HUES64 (cell line): ENCODE measurements at regions not wholly inside any gene's neighbourhood (a gene's known extent, or its start where the extent isn't known, plus 50 kb on each side); places are given as distances from the start of the nearest gene placed in this dataset.
"Not testable (repeated sequence)": the region's sequence is repeated elsewhere in the genome, so short reads cannot be mapped to it uniquely, and the experiment has no call there.

Source experiments
- H3K27ac ChIP-seq: 2 replicates; pipeline ENCODE4 v1.7.0; 2013; ENCODE audit warnings: low read depth, low read length, inconsistent platforms
- H3K27me3 ChIP-seq: 2 replicates; pipeline ENCODE4 v1.6.1; 2013; ENCODE audit warnings: mild to moderate bottlenecking, low read length; ENCODE audit not compliant: insufficient read depth
- H3K36me3 ChIP-seq: 2 replicates; pipeline ENCODE4 v1.6.1; 2013; ENCODE audit warnings: mild to moderate bottlenecking, low read length; ENCODE audit not compliant: insufficient read depth
- H3K4me1 ChIP-seq: 2 replicates; pipeline ENCODE4 v1.6.1; 2013; ENCODE audit warnings: mild to moderate bottlenecking, low read length, moderate library complexity; ENCODE audit not compliant: insufficient read depth
- H3K4me3 ChIP-seq: 2 replicates; pipeline ENCODE4 v1.5.1; 2013; ENCODE audit warnings: mild to moderate bottlenecking, low read length, moderate library complexity
- H3K9ac ChIP-seq: 2 replicates; pipeline ENCODE4 v1.6.1; 2013; ENCODE audit warnings: mild to moderate bottlenecking, low read depth, low read length
- H3K9me3 ChIP-seq: 2 replicates; pipeline ENCODE4 v1.6.1; 2013; ENCODE audit warnings: low read depth, low read length; ENCODE audit not compliant: insufficient read depth
- WGBS: fragments of 150-250, 120-280 bp; methylation state at CpG from one replicate; pipeline ENCODE4 v1.1.7; 2013; ENCODE audit warnings: missing lambda C conversion rate; 5-methylcytosine and 5-hydroxymethylcytosine counted together

DNA sequence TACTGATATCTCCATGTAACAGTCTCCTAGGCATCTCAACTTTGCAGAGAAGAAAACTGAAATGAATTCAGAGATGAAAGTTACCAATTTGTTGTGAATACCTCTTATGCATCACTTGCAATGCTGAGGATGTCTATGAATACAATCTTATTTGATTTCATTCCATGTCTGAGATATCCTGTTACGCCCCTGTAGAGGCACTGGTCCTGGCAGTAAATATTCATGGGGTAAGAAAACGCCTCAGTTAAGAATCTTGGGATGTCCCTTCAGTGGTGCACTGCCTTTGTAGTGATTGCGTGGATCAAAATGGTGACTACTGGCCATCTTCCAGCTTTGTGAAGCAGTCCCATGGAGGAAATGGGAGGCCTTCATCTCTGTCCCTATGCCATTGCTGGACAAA, 229.1 kb upstream of the C9orf72 start:
- 92% methylated on average over 3 of the region's 3 CpGs for WGBS
- no peaks in the 10 kb centered on the region for H3K9me3 ChIP-seq

DNA sequence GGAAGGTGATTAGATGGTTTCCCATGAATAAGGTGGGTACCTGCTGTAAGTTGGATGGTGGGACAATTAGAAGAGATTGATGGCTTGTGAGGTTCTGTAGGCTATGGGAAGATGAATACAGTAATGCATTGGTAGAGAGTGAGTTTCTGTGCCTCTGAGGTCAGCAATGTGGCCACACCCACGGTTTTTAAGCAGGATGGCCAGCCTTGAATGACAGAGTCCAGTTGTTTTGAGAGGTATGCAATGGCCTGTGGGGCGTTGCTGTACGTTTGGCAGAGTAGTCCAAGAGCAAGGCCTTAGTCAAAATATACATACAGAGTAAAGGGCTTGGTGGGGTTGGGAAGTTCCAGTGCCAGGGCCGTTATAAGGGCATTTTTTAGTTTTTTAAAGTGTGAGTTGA, 235.6 kb upstream of the C9orf72 start:
- Histone ChIP-seq H3K36me3 (no peaks in the 10 kb centered on the region), H3K27ac (no peak overlapping the region), H3K4me3 (no peak overlapping the region), H3K9me3 (no peaks in the 10 kb centered on the region), H3K27me3 (no peaks in the 10 kb centered on the region), H3K4me1 (no peaks in the 10 kb centered on the region), H3K9ac (no peak overlapping the region)
- WGBS: 85% methylated on average over 4 of the region's 4 CpGs

More for the DNA sequence above, 229.1 kb upstream of the C9orf72 start:
- no peak overlapping the region for H3K4me3 ChIP-seq
- H3K4me1 ChIP-seq: no peaks in the 10 kb centered on the region
- no peaks in the 10 kb centered on the region for H3K27me3 ChIP-seq
- no peak overlapping the region for H3K27ac ChIP-seq
- H3K36me3 ChIP-seq: no peaks in the 10 kb centered on the region
- H3K9ac ChIP-seq: no peak overlapping the region

DNA sequence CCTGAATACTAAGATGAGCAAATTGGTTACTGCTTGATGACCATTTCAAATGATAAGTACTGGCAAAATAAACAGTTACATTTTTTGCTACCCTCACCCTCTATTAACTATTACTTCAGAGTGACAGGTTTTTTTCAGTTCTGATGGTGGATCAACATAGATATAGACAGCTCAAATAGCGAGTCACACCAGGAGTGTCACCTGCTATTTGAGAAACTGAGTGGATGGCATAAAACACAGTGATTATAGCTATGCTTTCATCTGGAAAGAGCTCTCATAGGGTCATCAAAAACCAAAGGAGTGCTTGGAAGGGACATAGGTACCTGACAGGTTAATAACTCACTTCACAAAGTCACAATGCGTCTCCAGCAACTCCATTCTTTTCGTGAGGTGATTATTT, 244.5 kb upstream of the C9orf72 start:
- no peaks in the 10 kb centered on the region for H3K4me1 ChIP-seq
- no peaks in the 10 kb centered on the region for H3K36me3 ChIP-seq
- no peak overlapping the region for H3K4me3 ChIP-seq
- H3K9me3 ChIP-seq: no peaks in the 10 kb centered on the region
- no peak overlapping the region for H3K27ac ChIP-seq
- H3K27me3 ChIP-seq: no peaks in the 10 kb centered on the region
- no peak overlapping the region for H3K9ac ChIP-seq
- WGBS: 93% methylated on average over 3 of the region's 3 CpGs

DNA sequence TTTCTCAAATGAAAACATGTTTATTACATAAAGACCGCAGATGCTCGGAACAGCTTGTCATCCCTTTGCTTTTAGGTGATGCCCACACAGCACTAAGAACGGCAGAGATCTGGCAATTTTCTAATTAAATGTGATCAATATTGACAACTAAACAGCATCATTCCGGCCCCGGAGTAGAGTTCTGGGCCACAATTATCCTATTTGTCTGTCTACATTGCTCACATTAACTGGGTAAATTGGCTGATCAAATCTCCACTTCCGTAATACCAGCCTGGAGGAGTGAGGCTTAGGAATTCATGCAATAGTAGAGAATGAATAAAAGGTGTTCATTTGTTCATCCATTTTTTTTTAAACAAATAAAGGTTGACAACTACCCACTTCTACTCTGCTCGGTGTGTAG, 245.1 kb upstream of the C9orf72 start:
- H3K9ac ChIP-seq: no peak overlapping the region
- WGBS: 88% methylated on average over 6 of the region's 7 CpGs

DNA sequence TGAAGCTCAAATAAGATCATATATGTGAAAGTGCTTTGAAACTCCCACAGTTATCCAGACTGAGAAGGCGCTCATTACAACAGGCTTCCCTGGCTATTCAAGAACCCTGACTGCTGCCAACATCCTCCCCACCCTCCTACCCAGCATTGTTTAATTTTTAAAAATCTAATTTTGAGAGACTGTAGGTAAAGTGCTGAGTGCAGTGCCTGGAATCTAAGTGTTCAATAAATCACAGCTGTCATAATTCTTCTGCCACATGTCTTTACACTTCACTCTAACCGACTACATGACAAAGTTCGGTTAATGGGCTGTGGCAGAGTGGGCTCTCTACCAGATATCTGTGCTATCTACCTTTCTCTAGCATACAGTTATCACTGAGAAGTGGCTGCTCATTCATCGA, 255.6 kb upstream of the C9orf72 start:
- Histone ChIP-seq H3K27me3 (no peaks in the 10 kb centered on the region), H3K9ac (no peak overlapping the region), H3K9me3 (no peaks in the 10 kb centered on the region), H3K4me3 (no peak overlapping the region), H3K36me3 (no peaks in the 10 kb centered on the region), H3K4me1 (no peaks in the 10 kb centered on the region), H3K27ac (no peak overlapping the region)
- 96% methylated on average over 3 of the region's 4 CpGs for WGBS

More for the DNA sequence above, 245.1 kb upstream of the C9orf72 start:
- Histone ChIP-seq H3K27me3 (no peaks in the 10 kb centered on the region), H3K36me3 (no peaks in the 10 kb centered on the region), H3K4me3 (no peak overlapping the region), H3K9me3 (no peaks in the 10 kb centered on the region), H3K4me1 (no peaks in the 10 kb centered on the region), H3K27ac (no peak overlapping the region)

DNA sequence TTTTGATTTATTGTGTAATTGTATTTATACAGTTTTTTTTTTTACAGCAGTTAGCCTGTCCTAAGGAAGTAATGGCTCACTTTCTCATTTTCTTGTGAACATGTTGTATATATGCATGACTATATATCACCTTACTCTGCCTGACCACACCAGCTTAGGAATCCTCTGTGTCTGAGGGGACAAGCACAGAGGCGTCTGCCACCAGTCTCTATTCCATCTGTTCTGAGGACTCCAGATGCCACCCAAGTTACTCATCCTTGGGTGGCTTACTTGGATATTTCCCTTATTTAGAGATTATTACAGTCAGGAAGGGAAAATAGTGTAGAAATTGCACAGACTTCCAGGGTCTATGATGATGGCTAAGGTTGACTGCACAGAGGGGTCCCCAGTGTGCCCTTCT, 256.3 kb upstream of the C9orf72 start:
- no peak overlapping the region for H3K9ac ChIP-seq
- no peaks in the 10 kb centered on the region for H3K36me3 ChIP-seq
- no peak overlapping the region for H3K4me3 ChIP-seq
- H3K27me3 ChIP-seq: no peaks in the 10 kb centered on the region
- WGBS: 86% methylated on average over 1 of the region's 1 CpG
- H3K9me3 ChIP-seq: no peaks in the 10 kb centered on the region
- H3K27ac ChIP-seq: no peak overlapping the region
- no peaks in the 10 kb centered on the region for H3K4me1 ChIP-seq

DNA sequence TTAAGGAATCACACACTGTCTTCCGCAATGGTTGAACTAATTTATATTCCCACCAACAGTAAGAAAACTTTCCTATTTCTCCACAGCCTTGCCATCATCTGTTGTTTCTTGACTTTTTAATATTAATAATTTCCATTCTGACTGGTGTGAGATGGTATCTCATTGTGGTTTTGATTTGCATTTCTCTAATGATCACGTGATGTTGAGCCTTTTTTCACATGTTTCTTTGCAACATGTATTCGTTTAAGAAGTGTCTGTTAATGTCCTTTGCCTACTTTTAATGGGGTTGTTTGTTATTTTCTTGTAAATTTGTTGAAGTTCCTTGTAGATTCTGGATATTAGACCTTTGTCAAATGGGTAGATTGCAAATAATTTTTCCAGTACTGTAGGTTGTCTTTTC, 258.8 kb upstream of the C9orf72 start:
- not testable (repeated sequence) for H3K9ac ChIP-seq, H3K4me3 ChIP-seq, H3K4me1 ChIP-seq, H3K27ac ChIP-seq, H3K9me3 ChIP-seq, H3K36me3 ChIP-seq, H3K27me3 ChIP-seq
- WGBS: 88% methylated on average over 3 of the region's 3 CpGs

DNA sequence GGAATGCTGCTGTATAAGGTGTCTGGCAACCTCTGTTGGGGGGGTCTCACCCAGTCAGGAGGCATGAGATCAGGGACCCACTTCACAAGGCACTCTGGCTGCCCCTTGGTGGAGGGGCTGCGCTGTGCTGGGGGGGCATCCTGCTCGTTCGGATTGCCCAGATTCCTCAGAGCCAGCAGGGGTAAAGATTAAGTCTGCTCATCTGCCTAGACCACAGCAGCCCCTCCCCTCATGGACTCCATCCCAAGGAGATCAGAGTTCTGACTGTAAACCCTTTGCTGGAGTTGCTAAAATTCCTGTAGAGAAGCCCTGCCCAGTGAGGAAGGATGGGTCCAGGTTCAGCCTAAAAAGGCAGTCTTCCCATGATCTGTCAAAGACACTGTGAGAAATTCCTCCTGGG, 262.0 kb upstream of the C9orf72 start:
- Histone ChIP-seq H3K27me3 (no peaks in the 10 kb centered on the region), H3K9ac (no peak overlapping the region), H3K36me3 (no peaks in the 10 kb centered on the region), H3K4me1 (no peaks in the 10 kb centered on the region), H3K4me3 (no peak overlapping the region), H3K9me3 (no peaks in the 10 kb centered on the region), H3K27ac (no peak overlapping the region)
- 95% methylated on average over 3 of the region's 3 CpGs for WGBS

DNA sequence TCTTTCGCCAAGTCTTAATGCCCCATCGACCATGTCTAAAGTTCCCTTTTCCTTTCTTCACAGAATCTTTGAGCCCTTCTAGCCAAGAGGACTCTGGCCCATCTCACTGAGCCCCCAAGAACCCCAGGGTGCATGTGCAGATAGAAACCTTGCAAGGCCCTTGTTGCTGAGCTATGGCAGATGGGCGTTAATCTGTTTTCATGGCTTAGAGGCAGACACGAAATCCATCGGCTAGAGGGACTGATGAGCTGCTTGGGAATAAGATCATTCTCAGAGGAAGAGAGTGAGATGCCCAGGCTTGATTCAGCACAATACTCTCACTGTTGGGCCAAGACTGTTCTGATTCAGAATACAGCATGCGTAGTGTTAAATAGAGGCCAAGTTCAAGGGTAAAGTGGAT, 262.5 kb upstream of the C9orf72 start:
- no peak overlapping the region for H3K9ac ChIP-seq
- H3K9me3 ChIP-seq: no peaks in the 10 kb centered on the region
- no peaks in the 10 kb centered on the region for H3K27me3 ChIP-seq
- no peak overlapping the region for H3K4me3 ChIP-seq
- no peak overlapping the region for H3K27ac ChIP-seq
- no peaks in the 10 kb centered on the region for H3K4me1 ChIP-seq
- H3K36me3 ChIP-seq: no peaks in the 10 kb centered on the region
- 95% methylated on average over 6 of the region's 6 CpGs for WGBS

DNA sequence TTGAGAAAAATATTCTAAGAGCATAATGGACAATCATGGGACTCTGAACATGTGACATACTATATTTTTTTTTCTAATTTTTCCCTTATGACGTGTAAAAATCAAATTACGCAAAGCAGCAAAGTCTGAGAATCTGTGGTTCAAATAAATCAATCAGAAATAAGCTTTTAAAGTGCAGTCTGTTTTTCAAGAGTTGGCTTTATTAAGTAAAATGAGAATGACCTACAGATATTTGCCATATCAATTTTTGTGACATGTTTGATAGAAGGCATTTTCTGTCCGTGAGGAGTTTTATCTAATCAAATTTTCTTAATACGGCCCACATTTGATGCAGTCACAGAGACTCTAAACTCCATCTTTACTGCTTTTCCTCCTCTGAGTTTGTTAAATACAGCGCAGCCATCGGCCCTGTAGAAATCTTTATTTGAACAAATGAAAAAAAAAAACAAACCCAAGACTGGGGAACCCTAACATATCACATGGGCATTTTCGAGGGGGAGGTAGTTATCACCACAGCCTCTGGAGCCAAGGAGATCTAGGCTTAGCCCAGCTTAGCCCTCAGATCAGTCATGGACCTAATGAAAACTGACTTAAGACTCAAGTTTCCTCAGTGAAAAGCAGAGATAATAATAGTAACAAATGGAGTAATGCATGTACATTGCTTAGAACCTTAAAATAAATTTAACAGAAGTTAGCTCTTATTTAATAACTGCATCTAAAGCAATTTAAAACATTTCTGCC, 263.6 kb upstream of the C9orf72 start:
- Histone ChIP-seq H3K9ac (no peak overlapping the region), H3K36me3 (no peaks in the 10 kb centered on the region), H3K9me3 (no peaks in the 10 kb centered on the region), H3K4me3 (no peak overlapping the region), H3K27me3 (no peaks in the 10 kb centered on the region), H3K27ac (no peak overlapping the region), H3K4me1 (no peaks in the 10 kb centered on the region)
- 93% methylated on average over 7 of the region's 7 CpGs for WGBS

DNA sequence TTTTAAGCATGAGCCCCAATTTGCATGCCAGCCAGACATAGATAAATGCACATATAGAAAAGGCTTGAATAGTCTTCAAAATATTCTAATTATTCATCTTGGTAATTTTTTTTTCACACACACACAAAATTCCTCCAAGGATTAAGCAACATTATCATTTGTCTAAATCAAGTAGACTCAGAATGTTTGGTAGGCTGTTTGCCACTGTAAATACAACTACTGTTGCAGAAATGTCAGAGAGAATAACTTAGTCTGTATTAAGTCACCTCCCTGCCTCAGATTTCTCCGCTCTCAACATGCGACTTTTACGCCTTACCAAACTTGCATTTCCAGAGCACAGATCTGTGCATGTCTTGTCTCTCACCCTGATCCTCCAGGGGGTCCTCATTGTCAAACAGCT, 265.6 kb upstream of the C9orf72 start:
- WGBS: 95% methylated on average over 3 of the region's 3 CpGs
- Histone ChIP-seq H3K27me3 (no peaks in the 10 kb centered on the region), H3K4me1 (no peaks in the 10 kb centered on the region), H3K36me3 (no peaks in the 10 kb centered on the region), H3K9me3 (no peaks in the 10 kb centered on the region), H3K4me3 (no peak overlapping the region), H3K27ac (no peak overlapping the region), H3K9ac (no peak overlapping the region)

DNA sequence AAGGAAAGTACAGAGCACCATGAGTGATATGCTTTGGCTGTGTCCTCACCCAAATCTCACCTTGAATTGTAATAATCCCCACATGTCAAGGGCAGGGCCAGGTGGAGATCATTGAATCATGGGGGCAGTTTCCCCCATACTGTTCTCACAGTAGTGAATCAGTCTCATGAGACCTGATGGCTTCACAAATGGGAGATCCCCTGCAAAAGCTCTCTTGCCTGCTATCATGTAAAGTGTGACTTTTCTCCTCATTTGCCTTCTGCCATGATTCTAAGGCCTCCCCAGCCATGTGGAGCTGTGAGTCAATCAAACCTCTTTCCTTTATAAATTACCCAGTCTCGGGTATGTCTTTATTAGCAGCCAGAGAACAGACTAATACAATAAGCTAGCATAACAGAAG, 266.5 kb upstream of the C9orf72 start:
- H3K4me1 ChIP-seq, H3K27ac ChIP-seq, H3K9ac ChIP-seq, H3K9me3 ChIP-seq, H3K4me3 ChIP-seq, H3K36me3 ChIP-seq, H3K27me3 ChIP-seq: not testable (repeated sequence)
- WGBS: 100% methylated on average over 1 of the region's 1 CpG
